Transverse colon (tissue), 4 donors: ENCODE measurements at regions not wholly inside any gene's neighbourhood (a gene's known extent, or its start where the extent isn't known, plus 50 kb on each side); places are given as distances from the start of the nearest gene placed in this dataset.

ENCODE experiments used
- POLR2A ChIP-seq: fragments of 450-650 bp; IDR thresholded peaks from one replicate; pipeline ENCODE4 v1.6.1; 2016; ENCODE audit warnings: antibody characterized with exemption, mild to moderate bottlenecking, moderate library complexity
- POLR2AphosphoS5 ChIP-seq, 3 donors: sonication (generic); formaldehyde crosslinking; IDR thresholded peaks; one replicate each; pipeline ENCODE4 v1.6.1; 2016; ENCODE audit warnings: antibody characterized with exemption in 3 of 3
- TF ChIP-seq, protein P1 (sequence below), 5 experiments: fragments of 200-600 bp in 3 of 5; fragments of 450-650 bp in 2 of 5; sonication (generic) in 3 of 5; IDR thresholded peaks; 1 replicate in 2 of 5; 2 replicates in 3 of 5; pipeline ENCODE4 v1.5.1; 2016 to 2017; ENCODE audit warnings: antibody characterized with exemption in 5 of 5, inconsistent platforms in 3 of 5, mild to moderate bottlenecking in 2 of 5, moderate library complexity in 1 of 5

DNA sequence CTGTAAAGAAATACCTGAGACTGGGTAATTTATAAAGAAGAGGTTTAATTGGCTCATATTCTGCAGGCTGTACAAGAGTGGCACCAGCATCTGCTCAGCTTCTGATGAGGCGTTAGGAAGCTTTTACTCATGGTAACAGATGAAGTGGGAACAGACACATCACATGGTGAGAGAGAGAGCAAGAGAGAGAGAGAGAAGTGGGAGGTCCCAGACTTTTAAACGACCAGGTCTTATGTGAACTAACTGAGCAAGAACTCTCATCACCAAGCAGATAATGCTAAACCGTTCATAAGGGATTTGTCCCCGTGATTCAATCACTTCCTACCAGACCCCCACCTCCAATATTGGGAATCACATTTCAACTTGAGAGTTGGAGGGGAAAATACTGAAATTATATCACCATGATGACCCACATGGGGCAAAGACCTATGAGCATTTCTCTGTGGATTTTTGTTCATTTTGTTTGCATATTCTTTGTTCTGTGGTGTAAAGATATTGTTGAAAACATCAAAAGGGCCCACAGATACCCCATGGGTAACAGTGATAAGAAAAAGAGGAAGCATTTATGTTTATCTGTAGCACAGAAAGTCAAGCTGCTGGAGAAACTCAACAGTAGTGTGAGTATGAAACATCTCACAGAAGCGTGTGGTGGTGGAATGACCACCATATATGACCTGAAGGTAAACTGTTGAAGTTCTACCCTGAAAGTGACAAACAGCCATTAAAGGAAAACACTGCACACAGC lies 135.2 kb upstream of the PDE3A start:
- TF ChIP-seq POLR2A (no peak), POLR2AphosphoS5 (IDR thresholded peaks at IDR 0.05) (no peak)
- TF ChIP-seq, protein P1, sequence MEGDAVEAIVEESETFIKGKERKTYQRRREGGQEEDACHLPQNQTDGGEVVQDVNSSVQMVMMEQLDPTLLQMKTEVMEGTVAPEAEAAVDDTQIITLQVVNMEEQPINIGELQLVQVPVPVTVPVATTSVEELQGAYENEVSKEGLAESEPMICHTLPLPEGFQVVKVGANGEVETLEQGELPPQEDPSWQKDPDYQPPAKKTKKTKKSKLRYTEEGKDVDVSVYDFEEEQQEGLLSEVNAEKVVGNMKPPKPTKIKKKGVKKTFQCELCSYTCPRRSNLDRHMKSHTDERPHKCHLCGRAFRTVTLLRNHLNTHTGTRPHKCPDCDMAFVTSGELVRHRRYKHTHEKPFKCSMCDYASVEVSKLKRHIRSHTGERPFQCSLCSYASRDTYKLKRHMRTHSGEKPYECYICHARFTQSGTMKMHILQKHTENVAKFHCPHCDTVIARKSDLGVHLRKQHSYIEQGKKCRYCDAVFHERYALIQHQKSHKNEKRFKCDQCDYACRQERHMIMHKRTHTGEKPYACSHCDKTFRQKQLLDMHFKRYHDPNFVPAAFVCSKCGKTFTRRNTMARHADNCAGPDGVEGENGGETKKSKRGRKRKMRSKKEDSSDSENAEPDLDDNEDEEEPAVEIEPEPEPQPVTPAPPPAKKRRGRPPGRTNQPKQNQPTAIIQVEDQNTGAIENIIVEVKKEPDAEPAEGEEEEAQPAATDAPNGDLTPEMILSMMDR (IDR thresholded peaks at IDR 0.05), result no peak
